Activated CD4-positive, alpha-beta T cell treated with anti-CD3 and anti-CD28 coated beads, Interleukin-2, amount 50 U/mL, for 4 hours (primary cell): ENCODE measurements at regions not wholly inside any gene's neighbourhood (a gene's known extent, or its start where the extent isn't known, plus 50 kb on each side); places are given as distances from the start of the nearest gene placed in this dataset.
"Not testable (repeated sequence)": the region's sequence is repeated elsewhere in the genome, so short reads cannot be mapped to it uniquely, and the experiment has no call there.

ENCODE experiments used
- DNase-seq, 2 experiments: peaks; one replicate each; pipeline ENCODE4 v3.0.0-alpha.2; 2020

DNA sequence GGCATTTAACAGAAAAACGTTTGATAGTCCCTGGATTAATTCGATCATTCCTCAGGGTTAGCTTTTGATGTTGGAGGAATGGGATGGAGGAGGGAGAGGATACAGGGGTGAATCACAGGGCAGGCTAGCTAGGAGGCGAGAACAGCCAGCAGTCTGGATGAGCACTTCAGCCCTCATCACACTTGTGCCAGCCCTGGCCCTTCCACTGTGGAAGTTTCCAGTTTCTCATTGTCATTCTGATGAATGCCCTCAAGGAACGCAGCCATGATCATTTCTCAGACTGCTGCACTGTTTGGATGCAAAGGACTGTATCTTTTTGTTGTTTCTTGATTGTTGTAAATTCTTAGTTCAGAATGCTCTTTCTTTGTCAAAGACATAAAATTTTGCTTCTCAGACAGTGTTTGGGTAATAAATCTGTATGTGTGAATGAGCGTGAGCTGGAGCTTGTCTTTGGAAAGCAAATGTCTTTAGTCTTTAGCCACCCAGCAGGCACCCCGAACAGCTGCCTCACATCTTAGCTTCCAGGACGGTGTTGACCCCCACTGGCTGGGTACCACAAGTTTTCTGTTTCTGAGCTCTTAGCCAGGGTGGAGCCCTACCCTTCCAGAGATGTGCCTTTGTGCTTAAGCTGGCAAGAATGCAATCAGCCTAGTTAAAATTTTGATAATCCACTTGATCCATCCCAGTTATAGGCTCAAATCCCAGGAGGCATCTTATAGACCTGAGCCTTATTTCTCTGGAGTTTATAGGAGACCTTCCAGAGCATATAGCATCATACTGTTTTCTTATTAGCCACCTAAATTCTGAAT, 121.1 kb downstream of the PDCD6IP start:
- no peak for DNase-seq

DNA sequence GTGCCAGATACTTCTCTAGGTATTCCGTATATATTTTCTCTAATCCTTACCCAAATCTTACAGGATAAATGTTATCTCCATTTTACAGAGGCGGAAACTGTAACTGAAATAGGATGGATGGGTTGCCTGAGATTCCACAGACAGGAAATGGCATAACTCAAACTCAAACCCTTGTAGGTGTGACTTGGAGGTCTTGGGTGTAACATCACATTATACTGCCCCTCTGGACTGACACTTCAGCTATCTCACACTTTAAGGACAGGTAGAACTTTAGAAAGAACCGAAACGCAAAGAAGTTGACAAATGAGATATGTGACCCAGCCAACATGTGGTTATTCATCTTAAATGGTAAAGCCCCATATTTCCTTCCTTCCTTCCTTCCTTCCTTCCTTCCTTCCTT, 122.1 kb downstream of the PDCD6IP start:
- DNase-seq: no peak

DNA sequence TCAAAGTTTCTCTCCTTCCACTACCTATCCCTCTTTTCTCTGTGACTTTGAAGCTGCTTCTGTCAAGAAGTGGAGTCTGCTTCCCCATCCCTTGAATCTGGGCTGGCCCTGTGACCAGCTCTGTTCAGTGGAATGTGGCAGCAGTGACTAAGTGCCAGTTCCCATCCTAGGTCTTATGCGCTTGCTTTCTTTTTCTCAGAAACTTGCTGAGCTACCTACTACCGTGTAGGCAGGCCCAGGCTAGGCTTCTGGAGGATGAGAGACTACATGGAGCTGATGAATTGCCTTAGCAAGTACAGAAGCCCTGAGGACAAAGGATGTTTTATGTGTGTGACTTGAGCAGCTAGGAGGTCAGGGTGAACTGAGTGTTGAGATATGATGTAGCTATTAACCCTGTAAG, 123.2 kb downstream of the PDCD6IP start:
- no peak for DNase-seq

DNA sequence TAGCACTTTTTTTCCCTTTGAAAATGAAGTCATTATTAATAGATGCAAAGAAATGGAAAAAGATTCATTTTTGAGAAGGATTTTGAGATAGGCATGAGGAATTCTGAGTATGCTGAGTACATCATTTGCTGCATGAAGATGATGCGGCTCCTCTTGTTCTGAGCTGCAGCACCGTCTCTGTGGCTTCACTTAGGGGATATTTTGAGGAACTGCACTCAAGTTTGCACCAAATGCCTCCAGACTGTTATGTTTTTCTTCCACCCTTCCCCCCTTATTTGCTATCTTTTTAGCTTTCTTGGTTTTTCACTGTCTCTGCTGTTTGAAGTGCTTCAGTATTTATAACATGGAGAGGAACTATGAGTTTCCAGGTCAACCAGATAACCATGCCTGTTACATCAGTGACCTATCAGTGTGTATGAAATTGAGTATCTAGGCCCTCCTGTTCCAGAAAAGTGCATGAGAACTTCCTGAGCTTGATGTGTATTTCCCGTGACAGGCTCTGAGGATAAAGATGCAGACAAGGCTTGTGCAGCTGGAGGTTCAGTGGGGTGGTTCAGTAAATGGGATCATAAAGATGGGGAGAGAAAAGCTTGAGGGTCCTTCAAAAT, 128.7 kb downstream of the PDCD6IP start:
- no peak for DNase-seq

DNA sequence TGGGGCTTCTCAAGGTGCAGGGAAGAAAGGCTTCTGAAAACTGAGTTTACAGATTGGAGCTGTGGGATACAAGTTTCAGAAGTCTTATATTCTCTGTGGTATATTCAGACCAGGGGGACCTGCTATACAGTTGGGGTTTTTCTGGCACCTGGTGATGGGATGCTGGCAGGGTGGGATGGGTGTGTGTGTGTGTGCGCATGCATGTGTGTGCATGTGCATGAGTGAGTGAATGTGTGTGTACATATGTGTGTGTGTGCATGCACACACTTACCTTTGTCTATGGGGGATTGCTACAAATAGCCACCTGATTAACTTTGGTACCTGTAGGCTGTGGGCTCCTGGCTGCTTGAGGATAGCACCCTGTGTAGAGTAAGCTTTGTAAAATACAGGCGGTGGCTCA, 131.4 kb downstream of the PDCD6IP start:
- DNase-seq: no peak

DNA sequence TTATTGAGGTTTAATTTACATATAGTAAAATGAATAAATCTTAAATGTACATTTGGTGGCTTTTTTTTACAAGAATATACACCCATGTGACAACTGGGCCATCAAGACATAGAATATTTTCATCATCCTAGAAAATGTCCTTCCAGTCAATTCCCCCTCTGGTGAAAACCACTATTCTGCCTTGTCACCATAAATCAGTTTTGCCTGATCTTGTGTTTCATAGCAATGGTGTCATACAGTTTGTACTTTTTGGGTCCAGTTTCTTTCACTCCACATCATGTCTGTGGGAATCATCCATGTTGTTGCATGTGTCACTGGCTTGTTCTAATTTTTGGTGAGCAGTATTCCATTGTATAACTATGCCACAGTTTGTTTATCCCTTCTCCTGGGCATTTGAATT, 133.1 kb downstream of the PDCD6IP start:
- no peak for DNase-seq

DNA sequence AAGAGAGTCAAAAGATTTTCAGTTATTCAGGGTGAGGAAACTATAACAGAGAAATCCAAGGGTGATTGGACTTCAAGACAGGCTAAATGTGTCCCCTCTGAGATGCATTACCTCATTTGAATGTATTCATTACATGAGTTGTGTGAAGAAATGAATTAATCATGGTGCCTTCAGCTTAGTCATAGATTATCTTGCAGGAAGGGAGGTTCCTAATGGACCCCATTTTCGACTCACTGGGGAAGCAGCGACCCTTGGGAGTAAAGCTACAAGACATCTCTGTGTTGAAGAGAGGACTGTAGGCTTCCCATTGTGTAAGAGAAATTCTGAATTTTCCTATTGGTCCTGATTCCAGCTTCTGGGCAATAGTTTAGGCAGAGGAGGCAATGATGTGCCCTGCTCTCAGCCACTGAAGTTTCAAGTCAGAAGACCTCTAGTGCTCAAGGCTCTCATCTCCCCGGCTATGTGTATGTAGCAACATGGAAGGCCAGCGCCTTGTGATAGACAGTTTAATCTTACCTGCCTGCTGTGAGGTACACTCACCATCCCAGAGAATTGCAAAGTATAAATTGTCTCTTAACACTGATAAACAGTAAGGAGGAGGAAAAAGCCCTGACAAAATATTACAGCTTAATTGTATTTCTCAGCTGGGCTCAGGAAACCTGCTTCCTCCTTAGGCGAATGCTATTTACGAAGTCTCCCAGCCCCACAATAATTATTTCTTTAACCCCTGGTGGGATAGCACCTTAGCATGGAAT, 133.8 kb downstream of the PDCD6IP start:
- DNase-seq: no peak

DNA sequence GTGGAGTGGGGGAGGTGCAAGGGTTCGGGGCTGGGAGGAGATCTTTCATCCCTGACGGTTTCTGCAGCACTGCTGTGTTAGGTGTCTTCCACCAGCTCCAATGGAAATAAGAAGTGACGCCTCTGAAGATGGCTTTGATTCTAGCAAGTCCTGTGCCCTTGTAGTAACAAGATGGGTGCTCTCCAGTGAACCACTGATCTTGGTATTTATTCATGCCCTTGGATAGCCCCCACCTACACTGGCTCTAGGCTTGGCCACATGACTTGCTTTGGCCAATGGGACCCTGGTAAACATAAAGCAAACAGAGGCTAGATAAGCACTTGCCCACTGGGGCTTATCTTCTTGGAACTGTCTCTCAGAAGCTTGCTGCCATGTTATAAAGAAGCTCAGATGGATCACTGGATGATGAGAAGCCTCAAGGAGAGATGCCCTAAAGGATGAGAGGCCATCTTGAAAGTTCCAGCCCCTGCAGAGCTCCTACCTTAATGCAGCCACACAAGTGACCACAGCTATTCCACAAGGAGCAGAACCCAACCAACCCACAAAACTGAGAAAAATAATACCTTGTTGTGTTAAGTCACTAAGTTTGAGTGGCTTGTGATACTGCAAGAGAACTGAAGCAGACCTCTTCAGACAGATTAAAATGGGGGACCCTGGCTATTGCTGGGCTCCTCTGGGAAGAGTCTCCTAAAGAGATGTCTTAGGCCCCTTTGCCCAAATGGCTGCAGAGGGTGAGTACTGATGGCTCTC, 137.9 kb downstream of the PDCD6IP start:
- DNase-seq: no peak

DNA sequence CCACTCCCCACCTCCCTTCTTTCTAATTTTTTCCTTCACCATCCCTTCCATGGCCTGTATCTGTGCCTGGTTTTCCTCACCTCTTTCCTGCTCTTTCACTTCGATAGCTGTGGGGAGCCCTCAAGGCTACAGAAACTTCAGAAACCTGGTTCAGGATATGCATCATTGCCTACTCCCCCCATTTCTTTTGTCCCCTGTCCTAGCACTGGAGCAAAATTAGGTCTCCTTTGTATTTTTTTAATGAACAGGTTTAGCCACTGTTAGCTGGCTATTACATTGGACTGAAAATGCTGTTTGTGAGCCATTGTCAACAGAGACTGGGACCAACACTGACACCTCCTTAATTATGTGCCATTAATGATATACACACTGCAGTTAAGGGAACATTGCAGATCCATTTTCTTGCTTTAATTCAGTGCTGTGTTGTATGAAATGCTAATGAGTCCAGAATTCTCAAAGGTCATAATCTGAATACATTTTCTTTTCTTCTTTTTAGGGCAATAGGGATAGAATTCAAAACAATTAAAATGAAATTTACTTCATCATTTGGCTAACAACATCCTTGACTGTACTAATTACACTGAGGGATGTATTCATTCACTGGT, 138.6 kb downstream of the PDCD6IP start:
- no peak for DNase-seq

DNA sequence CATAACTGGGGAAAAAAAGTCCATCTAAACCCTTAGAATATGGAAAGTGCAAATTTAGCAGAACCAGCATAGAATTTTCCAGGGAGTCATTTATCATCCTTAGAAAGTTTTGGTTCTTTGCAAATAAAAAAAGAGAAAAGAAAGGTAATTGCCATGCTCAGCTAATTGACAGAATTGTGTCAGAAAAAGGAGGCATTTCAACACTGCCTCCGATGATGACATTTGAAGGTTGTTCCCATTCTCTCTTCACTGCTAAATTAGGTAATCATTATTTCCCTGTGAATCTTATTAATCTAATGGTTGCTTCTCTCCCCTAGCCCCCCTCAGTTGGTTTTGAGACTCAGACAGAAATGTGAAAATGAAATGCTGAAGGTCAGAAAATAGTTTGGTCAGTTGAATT, 139.2 kb downstream of the PDCD6IP start:
- DNase-seq: no peak

DNA sequence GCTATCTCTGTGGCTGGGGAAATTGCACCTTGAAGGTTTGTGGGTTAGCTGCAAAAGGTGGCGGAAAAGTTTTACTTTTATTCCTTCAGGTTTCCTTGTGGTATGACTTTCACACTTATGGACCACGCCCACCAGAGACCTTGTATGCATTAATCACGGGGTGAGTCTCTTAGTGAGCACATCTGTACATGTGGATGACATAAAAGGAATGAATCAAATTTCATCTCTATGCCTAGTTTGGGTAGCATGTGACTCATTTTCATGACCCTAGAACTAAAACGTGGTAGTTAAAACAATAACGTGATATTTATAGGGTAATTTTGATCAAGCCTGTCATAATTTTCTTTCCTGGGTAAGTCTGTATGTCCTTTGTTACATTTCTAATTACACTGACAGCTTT, 141.7 kb downstream of the PDCD6IP start:
- DNase-seq: no peak

DNA sequence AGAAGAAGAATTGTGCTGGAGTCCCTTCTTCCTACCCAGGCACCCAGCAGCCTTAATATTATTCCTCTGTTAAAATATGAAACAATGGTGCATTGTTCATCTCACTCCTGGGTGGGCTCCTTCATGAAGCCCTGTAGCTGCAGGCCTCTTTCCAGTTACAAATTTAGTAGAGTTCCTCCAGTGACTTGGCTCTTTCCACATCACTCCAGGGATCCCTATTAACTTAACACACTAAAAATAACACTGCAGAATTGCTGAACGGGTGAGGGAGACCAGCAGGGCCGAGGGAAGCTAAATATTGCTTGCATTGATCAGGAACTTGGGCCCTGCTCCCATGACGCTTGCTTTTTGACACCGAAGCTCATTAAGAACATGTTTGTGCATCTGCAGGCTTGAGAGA, 142.3 kb downstream of the PDCD6IP start:
- no peak for DNase-seq

DNA sequence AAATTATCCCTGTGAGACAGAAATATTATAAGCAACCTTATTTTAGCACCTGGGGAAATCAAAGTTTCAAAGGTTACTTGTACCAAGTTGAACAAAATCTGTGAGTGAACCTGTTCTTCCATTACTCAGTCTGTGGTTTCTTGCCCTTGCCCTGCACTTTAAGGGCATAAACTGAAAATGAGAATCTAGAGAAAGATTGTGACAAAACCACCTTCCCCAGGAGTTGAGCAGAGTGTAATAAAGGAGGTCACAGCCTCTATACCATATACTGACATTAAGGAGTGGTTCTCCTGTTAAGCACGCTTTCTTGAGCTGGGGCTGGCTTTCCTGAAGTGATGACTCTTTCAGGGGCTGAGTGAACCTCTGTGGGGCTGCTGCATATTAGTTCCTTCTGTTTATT, 143.4 kb downstream of the PDCD6IP start:
- no peak for DNase-seq

DNA sequence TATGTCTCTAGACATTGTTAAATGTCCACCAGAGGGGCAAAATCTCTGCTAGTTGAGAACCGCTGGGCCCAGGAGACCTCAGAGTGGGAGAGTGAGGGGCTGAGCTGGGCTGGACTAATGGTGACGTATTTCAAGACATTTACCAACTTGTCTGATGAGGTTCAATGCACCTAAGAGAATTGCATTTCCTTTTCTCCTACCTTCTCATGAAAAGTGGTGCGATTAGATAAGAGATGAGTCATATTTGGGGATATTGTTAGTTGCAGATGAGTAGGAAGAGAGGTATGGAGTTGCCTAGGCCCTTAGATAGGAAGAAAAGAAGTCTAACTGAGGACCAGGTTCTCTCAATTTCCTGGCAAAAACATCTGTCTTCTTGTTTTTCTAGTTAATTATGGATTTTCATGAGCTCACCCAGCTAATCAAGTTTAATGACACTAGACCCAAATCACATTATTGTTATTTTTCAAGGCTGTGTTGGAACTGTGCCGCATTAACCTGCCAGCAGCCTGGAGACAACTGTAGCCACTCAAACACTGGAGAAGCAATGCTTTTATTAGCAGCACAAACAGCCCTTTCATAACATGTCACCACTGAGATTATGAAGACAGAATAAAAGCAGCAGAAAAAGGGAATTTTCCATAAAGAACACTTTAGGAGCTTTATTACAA, 144.2 kb downstream of the PDCD6IP start:
- no peak for DNase-seq

DNA sequence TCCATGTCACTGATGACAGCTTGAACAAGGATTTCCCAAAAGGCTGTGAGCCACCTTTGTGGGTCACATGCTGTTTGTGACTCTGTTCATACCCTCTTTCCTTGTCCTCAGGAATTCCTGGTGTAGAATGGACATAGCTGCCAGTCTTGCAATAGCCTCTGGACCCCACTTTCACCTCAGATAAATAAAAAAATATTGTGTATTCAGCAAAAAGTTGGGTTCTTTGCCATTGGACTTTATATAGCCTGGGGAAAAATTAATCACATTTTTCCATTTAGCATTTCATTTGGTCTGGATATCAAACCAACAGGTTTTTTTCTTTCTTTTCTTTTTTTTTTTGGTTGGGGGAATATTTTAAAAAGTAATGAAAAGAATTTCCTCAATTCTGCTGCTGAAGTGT, 144.8 kb downstream of the PDCD6IP start:
- DNase-seq: no peak

DNA sequence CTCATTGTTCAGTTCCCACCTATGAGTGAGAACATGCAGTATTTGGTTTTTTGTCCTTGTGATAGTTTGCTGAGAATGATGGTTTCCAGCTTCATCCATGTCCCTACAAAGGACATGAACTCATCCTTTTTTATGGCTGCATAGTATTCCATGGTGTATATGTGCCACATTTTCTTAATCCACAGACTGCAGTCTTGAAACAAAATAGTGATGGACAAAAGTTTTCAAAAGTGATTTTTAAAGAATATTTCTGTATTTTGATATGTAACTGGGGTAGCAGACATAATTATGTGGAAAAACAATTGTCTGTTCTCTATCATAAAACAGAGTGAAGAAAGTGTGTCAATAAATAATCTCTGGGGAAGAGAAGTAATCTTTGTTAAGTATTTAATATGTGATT, 148.2 kb downstream of the PDCD6IP start:
- DNase-seq: not testable (repeated sequence)

DNA sequence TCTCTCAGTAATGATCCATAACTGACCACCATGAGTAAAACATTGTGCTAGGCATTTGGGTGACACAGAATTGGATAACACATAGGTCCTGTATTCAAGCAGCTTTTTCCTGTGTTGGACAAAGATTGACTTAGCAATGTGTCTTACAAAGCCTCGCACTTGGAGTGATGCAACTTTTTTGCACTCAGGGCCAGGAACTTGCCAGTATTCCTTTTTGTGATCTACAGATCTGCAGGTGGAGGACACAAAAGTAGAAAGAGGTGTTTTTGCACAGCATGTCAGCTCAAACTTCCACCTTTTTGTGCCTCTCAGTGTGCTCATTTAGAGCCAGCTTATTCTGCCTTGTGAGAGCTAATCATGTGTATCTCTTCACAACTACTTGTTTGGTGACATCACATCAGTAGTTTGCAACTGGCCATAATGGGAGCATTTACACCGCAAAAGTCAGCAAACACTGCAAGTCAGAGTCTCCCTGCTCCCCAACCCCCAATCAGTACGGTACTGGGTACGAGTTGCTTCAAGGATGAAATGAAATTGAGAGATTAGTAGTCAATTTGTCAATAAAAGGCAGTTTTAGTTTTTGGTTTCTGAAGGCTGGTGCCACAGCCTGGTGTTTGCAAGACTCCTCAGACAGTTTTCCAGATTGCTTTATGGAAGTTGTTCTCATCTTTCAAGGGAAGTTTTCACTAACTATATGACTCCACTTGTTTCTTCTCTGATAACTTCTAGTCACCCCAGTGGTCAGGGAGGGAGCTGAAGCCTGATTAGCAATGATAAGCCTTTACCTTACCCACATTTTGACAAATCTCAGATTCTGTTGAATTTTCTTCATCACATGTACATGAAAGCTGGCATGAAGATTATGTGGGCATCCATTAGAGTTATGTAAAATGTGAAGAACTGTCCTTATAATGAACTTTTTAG, 149.1 kb downstream of the PDCD6IP start:
- no peak for DNase-seq

DNA sequence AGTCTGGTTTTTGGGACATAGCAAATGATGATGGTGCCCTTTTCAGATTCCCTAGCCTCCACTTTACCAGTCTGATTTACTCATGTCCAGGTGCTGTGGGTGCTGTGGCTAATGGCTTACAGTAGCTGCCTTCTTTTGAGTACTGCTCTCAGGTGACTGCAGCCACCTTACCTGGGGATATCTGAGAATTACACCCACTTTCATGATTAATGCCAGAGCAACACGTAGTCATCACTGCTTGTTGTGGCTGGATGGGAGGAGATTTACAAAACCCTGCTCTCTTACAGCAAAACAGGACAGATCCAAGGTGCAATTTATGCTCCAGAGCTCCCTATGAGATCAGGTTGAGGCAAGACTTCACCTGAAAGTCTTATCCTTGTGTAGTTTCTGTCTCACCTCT, 150.6 kb downstream of the PDCD6IP start:
- no peak for DNase-seq

DNA sequence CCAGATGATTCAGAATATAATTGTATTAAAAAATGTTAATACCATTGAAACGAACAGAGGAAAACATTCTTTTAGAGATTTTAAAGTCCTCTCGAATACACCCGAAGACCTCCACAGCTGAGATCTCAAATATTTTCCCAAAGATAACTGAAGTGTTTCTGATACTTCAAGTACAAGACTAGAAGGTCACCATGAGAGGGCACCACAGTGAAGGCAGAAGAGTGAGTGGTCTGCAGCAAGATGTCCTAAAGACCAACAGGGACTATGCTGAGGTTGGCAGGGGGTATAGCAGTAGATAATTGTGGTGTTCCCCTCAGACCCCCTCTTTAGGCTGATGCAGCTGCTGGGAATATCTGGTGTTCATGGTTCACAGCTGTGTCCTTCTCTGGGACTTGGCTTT, 156.5 kb downstream of the PDCD6IP start:
- DNase-seq: no peak

DNA sequence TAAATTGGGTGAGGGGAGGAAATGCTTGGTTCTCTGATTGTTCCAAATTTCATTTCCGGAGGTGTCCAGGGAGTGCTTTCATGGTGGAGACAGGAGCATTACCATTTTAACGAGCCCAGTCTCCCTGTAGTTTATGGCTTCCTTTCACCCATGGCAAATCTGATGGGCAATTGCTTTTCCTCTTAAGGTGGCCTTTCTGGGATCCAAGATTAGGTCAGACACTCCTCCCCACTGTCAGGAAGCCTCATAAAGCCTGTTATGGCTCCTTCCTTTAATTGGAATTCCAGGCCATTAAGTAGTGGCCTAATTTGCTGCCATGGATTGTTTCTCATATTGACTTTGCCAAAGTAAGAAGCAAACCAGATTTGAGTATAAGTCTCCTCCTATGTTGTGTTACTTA, 157.8 kb downstream of the PDCD6IP start:
- DNase-seq: no peak

DNA sequence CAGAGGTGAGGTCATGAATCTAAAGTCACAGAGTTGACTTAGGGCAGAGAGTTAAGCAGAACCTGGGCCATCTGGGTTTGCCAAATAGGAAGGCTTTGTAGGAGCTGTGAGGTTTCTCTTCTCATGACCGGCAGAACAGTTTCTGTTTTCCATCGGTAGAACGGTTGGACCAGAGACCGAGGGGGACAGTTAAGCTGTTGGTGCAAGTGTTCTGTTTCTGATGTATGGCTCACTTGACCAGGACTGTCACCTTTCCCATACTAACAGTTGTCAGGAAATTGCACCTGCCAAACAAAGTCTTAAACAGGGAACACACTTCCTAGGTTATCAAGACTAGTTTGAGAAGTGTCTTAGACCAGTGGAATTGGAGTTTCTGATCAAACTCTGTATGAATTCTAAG, 158.3 kb downstream of the PDCD6IP start:
- no peak for DNase-seq
